ENCODE measurements at regions not wholly inside any gene's neighbourhood (a gene's known extent, or its start where the extent isn't known, plus 50 kb on each side); places are given as distances from the start of the nearest gene placed in this dataset.

GRCh38 chr1:221840511-221841243 is 98.8 kb upstream of the DUSP10 start:
- TF ChIP-seq POLR2A (IDR thresholded peaks at IDR 0.05), result no peak
- no peak for TF ChIP-seq CTCF (IDR thresholded peaks at IDR 0.05)
